ENCODE measurements at regions not wholly inside any gene's neighbourhood (a gene's known extent, or its start where the extent isn't known, plus 50 kb on each side); places are given as distances from the start of the nearest gene placed in this dataset.
A peak's percentile ranks its signal among the peaks of the same experiment; 100 is the strongest.

DNA sequence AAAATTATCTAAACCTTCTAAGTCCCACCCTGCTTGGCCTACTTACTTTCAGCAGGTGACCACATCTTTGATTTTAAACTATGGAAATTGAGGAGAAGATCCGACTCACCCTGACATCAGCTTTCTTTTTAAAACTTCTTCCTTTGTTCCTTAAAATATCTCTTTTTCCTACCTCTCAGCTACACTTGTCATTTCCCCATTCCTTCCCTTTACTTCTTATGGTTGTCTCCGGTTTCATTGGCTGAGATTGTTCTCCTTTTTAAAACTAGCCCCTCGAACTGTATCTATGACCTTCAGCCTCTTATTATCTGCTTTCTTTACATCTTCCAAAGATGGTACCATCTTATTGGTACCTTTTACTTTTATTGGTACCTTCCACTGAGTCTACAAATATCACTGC, 87.8 kb upstream of the NRIP1 start:
- TF ChIP-seq STAT5B (CRISPR knock-in tag; IDR thresholded peaks at IDR 0.05) (no peak), SRSF9 (IDR thresholded peaks at IDR 0.05; ENCODE audit: borderline replicate concordance, low read depth, low read length) (no peak), ZNF23 (CRISPR knock-in tag; IDR thresholded peaks at IDR 0.05) (no peak)
- TF ChIP-seq, protein P1, sequence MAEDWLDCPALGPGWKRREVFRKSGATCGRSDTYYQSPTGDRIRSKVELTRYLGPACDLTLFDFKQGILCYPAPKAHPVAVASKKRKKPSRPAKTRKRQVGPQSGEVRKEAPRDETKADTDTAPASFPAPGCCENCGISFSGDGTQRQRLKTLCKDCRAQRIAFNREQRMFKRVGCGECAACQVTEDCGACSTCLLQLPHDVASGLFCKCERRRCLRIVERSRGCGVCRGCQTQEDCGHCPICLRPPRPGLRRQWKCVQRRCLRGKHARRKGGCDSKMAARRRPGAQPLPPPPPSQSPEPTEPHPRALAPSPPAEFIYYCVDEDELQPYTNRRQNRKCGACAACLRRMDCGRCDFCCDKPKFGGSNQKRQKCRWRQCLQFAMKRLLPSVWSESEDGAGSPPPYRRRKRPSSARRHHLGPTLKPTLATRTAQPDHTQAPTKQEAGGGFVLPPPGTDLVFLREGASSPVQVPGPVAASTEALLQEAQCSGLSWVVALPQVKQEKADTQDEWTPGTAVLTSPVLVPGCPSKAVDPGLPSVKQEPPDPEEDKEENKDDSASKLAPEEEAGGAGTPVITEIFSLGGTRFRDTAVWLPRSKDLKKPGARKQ (CRISPR knock-in tag; IDR thresholded peaks at IDR 0.05) = no peak
- DNase-seq (ENCODE audit: extremely low read depth in 1 of 4, low spot score in 3 of 4) = no peak
- no peak for ATAC-seq
- no peak overlapping the region for H2AFZ ChIP-seq (ENCODE audit: low read depth, low read length)
- POLR2A ChIA-PET = interaction anchor here (0.7 kb wide), 1 partner anchor 10 kb away, joined by 3 read pairs; no protein-coding TSS in a partner anchor
- in situ Hi-C loops (cut with MboI) = no loop called here
- no peaks in the 10 kb centered on the region; a peak in 1 of 5 replicates for H3K4me1 ChIP-seq (replicated peaks in 1 of 2; ENCODE audit: control insufficient read depth in 2 of 2, insufficient read depth in 2 of 2, low read length in 2 of 2)
- H3K27me3 ChIP-seq (ENCODE audit: control insufficient read depth in 2 of 2, insufficient read depth in 2 of 2, low read length in 2 of 2) = no peaks in the 10 kb centered on the region
- no peak overlapping the region for H3K27ac ChIP-seq (ENCODE audit: extremely low read depth, low read depth, low read length)
- H3K4me3 ChIP-seq = no peak overlapping the region
- BruUV-seq (replicated peaks) = no TSS peak
- no peak overlapping the region for H3K4me2 ChIP-seq (ENCODE audit: insufficient read depth, low read length)
- CTCF ChIA-PET (ENCODE audit: low intra/inter-chr PET ratio) = no interaction called here
- no peak for FAIRE-seq
- no peaks in the 10 kb centered on the region for H3K9me3 ChIP-seq (replicated peaks; ENCODE audit: control insufficient read depth, insufficient read depth, low read depth, low read length)
- no peak overlapping the region for H3K9ac ChIP-seq (ENCODE audit: insufficient read depth in 1 of 2, low read depth in 2 of 2, low read length in 2 of 2)
- WGBS (ENCODE audit: insufficient coverage, low coverage, missing lambda C conversion rate) = 4% methylated on average over 3 of the region's 3 CpGs
- H3K36me3 ChIP-seq (ENCODE audit: control insufficient read depth, insufficient read depth, low read length) = no peaks in the 10 kb centered on the region
- H3K9me1 ChIP-seq (ENCODE audit: control insufficient read depth, insufficient read depth, low read length) = no peaks in the 10 kb centered on the region
- H4K20me1 ChIP-seq (replicated peaks; ENCODE audit: control insufficient read depth, insufficient read depth, low read length) = no peaks in the 10 kb centered on the region
- intact Hi-C loops (cut with micrococcal nuclease) = no loop called here
- no peaks in the 10 kb centered on the region for H3K79me2 ChIP-seq (ENCODE audit: control insufficient read depth, insufficient read depth, low read length)

GRCh38 chr21:15159382-15160020, 94.7 kb upstream of the NRIP1 start:
- no peak overlapping the region for H2AFZ ChIP-seq (ENCODE audit: low read depth, low read length)
- no peak overlapping the region for H3K4me2 ChIP-seq (ENCODE audit: insufficient read depth, low read length)
- no peak for TF ChIP-seq ZKSCAN3 (CRISPR knock-in tag; IDR thresholded peaks at IDR 0.05)
- 0 out of 2 replicates have a peak, but pooled peaks have one; percentile 7 for TF ChIP-seq CBFA2T2 (conservative IDR thresholded peaks at IDR 0.05)
- peak; percentile 86 for TF ChIP-seq FOSL1 (tag; conservative IDR thresholded peaks at IDR 0.05)
- no peak for TF ChIP-seq PTRF (tag; IDR thresholded peaks at IDR 0.05)
- no peak for TF ChIP-seq EP300 (IDR thresholded peaks at IDR 0.05; ENCODE audit: low read length)

More at GRCh38 chr21:15159382-15160020, 94.7 kb upstream of the NRIP1 start:
- POLR2A ChIA-PET = no interaction called here
- no peaks in the 10 kb centered on the region; a peak in 1 of 5 replicates for H3K4me1 ChIP-seq (replicated peaks in 1 of 2; ENCODE audit: control insufficient read depth in 2 of 2, insufficient read depth in 2 of 2, low read length in 2 of 2)
- no peaks in the 10 kb centered on the region for H3K27me3 ChIP-seq (ENCODE audit: control insufficient read depth in 2 of 2, insufficient read depth in 2 of 2, low read length in 2 of 2)
- no peaks in the 10 kb centered on the region for H3K79me2 ChIP-seq (ENCODE audit: control insufficient read depth, insufficient read depth, low read length)
- 6% methylated on average over 2 of the region's 2 CpGs for WGBS (ENCODE audit: insufficient coverage, low coverage, missing lambda C conversion rate)
- H4K20me1 ChIP-seq (replicated peaks; ENCODE audit: control insufficient read depth, insufficient read depth, low read length) = no peaks in the 10 kb centered on the region
- H3K4me3 ChIP-seq = no peak overlapping the region
- ATAC-seq (no peak), FAIRE-seq (no peak), DNase-seq (ENCODE audit: extremely low read depth in 1 of 4, low spot score in 3 of 4) (no peak)
- no peaks in the 10 kb centered on the region for H3K9me3 ChIP-seq (replicated peaks; ENCODE audit: control insufficient read depth, insufficient read depth, low read depth, low read length)
- intact Hi-C loops (cut with micrococcal nuclease) (no loop called here), in situ Hi-C loops (cut with MboI) (no loop called here)
- no peaks in the 10 kb centered on the region for H3K36me3 ChIP-seq (ENCODE audit: control insufficient read depth, insufficient read depth, low read length)
- BruUV-seq (replicated peaks) = no TSS peak
- H3K27ac ChIP-seq (ENCODE audit: extremely low read depth, low read depth, low read length) = no peak overlapping the region
- CTCF ChIA-PET (ENCODE audit: low intra/inter-chr PET ratio) = no interaction called here
- H3K9ac ChIP-seq (ENCODE audit: insufficient read depth in 1 of 2, low read depth in 2 of 2, low read length in 2 of 2) = no peak overlapping the region
- no peaks in the 10 kb centered on the region for H3K9me1 ChIP-seq (ENCODE audit: control insufficient read depth, insufficient read depth, low read length)
